HG03045 (cell line): ENCODE measurements at regions not wholly inside any gene's neighbourhood (a gene's known extent, or its start where the extent isn't known, plus 50 kb on each side); places are given as distances from the start of the nearest gene placed in this dataset.
"Not testable (repeated sequence)": the region's sequence is repeated elsewhere in the genome, so short reads cannot be mapped to it uniquely, and the experiment has no call there.

ENCODE experiments used
- ATAC-seq: cut with Tn5 transposase; IDR thresholded peaks from one replicate; pipeline ENCODE4 v1.9.1; 2021; ENCODE audit warnings: mild to moderate bottlenecking, moderate library complexity; ENCODE audit not compliant: unreplicated experiment

- no peak for ATAC-seq
These were observed 114.1 kb downstream of the GXYLT1 start for GRCh38 chr12:42030588-42030987.

GRCh38 chr12:42027546-42027945 lies 117.1 kb downstream of the GXYLT1 start:
- ATAC-seq: no peak

DNA sequence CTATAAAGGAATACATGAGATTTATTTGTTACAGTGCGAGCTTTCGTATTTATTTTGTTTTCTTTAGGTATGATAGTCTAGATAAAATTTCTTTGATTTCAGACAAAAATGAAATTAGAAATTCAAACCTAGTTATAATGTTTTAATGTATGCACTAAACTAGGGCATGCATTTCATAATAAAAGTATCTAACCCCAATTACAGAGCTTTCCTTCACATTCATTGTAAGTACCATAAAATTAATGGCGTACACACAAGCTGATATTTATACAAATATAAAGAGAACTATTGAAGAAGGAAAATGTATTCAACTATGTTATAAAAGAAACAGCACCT lies 120.2 kb downstream of the GXYLT1 start:
- ATAC-seq: no peak

DNA sequence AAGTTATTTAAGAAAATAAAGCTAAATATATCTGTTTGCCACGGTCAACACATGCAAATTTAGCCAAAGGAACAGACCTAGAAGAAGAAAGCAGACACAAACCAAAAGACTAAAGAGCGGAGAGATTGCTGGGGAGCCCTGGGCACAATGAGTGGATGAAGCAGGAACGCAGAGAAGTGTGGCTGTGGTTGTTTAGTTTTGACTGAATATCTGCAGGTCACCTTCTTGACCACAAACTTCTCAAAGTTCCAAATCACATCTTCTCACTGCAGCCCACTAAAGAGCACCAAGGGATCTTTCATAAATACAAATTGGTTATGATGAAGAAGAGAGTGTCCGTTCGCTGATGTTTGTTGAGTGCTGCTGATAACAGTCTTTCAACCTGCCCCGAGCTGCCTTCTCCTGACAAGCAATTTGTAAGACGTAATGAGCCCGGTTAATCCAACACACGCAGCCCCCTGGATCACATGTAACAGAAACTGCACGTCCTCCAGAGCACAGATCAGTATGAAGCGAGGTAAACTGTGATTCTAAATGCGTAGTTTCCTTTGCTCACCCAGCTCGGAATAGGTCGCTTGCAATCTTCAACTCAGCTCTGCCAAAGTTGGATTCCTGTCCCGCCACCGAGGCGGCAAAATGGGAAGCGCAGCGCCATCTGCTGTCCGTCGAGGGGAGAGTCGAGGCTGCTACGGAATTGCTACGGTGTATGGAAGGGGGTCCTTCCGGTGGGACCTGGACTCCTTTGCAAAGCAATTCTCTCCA lies 120.8 kb downstream of the GXYLT1 start:
- peak; percentile 71 for ATAC-seq

DNA sequence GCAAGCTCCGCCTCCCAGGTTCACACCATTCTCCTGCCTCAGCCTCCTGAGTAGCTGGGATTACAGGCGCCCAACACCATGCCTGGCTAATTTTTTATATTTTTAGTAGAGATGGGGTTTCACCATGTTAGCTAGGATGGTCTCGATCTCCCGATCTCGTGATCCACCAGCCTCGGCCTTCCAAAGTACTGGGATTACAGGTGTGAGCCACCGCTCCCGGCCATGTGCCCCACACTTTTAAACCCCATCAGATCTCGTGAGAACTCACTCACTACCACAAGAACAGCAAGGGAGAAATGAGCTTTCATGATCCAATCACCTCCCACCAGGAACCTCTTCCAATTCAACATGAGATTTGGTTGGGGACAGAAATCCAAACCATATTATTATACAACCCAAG lies 122.7 kb downstream of the GXYLT1 start:
- not testable (repeated sequence) for ATAC-seq

GRCh38 chr12:42021469-42021868 lies 123.2 kb downstream of the GXYLT1 start:
- ATAC-seq: no peak

- ATAC-seq: no peak
These were observed 124.4 kb downstream of the GXYLT1 start for GRCh38 chr12:42020226-42020625.

DNA sequence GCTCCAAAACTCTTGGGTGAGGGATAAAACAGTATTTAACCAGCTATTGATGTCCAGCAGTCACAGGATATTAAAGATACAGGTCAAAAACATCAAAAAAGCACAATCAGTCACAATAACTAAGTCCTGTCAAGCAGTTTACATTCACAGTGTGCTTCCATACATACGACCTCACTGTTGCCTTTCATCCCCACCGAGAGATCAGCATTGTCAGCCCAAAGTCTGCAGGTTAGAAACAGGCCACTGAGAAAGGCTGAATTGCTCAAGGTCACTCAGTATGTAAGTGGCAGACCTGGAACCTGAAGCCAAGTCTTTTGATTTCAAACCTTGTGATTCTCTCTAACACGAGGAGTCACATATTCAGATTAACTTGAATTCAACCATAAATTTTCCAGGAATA lies 124.9 kb downstream of the GXYLT1 start:
- ATAC-seq: no peak

- no peak for ATAC-seq
These were observed 127.6 kb downstream of the GXYLT1 start for GRCh38 chr12:42017051-42017450.

GRCh38 chr12:42015051-42015461 lies 129.6 kb downstream of the GXYLT1 start:
- no peak for ATAC-seq

DNA sequence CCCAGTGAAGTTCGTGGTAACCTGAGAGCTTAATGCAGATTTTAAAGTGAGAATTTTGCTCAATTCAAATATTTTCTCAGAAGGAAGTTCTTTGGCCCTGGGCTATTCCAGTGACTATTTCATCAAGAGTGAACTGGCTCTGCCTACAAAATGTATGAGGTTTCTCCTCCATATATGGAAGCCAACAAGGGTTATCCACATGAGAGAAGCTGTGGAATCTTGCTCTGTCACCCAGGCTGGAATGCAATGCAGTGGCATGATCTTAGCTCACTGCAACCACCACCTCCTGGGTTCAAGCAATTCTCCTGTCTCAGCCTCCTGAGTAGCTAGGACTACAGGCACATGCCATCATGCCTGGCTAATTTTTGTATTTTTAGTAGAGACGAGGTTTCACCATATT lies 132.2 kb downstream of the GXYLT1 start:
- ATAC-seq: not testable (repeated sequence)

DNA sequence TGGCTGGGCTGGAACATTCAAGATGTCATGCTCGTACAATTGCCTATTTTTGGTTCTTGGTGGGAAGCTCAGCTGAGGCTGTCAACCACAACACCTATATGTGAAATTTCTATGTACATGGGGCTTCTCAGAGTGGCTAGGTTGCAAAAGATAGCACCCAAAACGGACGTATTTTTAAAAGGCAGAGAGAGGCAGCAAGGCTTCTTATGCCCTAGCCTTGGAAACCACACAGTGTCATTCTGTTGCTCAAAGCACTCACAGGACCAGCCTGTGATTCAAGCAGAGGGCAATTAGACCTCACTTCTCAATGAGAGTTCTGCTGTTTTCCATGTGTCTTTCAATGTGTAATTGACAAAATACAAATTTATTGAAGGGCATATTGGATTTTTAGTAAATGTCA lies 134.0 kb downstream of the GXYLT1 start:
- ATAC-seq: no peak

DNA sequence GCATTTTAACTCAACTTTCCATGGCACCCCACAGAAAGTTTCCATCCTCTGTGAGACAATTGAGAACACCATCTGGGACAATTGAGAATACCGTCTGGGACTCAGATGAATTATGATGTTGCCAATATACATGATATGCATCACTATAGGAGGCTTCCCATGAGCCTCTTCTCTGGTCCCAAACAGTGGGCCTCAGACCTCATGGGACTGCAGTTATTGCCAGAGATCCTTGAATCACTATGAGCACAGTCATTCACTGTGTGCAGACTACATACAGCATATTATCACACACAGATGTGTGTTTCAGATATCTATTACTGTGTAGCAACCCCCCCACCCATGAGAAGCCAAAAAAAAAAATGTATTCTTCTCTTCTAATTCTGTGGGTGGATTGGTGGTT lies 134.4 kb downstream of the GXYLT1 start:
- ATAC-seq: no peak

DNA sequence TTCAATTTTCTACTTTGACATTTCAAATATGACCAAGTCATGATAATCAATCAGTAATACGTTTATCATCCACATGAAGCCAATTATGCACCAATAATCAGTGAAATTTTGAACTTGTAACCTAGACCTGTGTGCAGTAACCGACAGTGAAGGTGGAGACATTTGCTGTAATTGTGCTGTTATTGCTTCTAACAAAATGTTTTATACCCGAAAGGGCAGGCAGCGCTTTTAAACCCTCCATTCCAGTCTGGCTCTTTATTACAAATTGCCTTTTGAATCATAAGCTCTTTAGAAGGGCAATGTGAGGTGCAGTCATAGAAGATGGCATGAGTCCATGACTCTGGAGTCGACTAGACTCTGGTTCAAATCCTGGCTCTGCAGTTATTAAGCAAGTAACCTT lies 135.7 kb downstream of the GXYLT1 start:
- ATAC-seq: no peak

GRCh38 chr12:42003031-42003430 lies 141.6 kb downstream of the GXYLT1 start:
- ATAC-seq: no peak

- no peak for ATAC-seq
These were observed 142.1 kb downstream of the GXYLT1 start for GRCh38 chr12:42002563-42002962.

GRCh38 chr12:41998436-41998835 lies 146.2 kb downstream of the GXYLT1 start:
- ATAC-seq: no peak

DNA sequence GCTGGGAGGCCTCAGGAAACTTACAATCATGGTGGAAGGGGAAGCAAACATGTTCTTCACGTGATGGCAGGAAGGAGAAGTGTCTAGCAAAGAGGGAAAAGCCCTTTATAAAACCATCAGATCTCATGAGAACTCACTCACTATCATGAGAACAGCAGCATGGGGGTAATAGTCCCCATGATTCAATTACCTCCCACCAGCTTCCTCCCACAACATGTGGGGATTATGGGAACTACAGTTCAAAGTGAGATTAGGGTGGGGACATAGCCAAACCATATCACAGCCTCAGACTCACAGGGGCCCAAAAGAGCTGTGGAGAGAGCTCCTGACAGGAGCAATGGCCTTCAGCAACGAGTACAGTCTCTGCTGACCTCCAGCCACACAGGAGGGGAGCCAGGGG lies 151.4 kb downstream of the GXYLT1 start:
- ATAC-seq: no peak

- no peak for ATAC-seq
These were observed 151.9 kb downstream of the GXYLT1 start for GRCh38 chr12:41992692-41993215.

GRCh38 chr12:41992022-41992421 lies 152.7 kb downstream of the GXYLT1 start:
- ATAC-seq: no peak

- ATAC-seq: no peak
These were observed 156.0 kb downstream of the GXYLT1 start for GRCh38 chr12:41988715-41989114.

DNA sequence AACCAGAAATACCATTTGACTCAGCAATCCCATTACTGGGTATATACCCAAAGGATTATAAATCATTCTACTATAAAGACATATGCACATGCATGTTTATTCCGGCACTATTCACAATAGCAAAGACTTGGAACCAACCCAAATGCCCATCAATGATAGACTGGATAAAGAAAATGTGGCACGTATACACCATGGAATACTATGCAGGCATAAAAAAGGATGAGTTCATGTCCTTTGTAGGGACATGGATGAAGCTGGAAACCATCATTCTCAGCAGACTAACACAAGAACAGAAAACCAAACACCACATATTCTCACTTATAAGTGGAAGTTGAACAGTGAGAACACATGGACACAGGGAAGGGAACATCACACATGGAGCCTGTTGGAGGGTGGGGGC lies 158.2 kb downstream of the GXYLT1 start:
- ATAC-seq: not testable (repeated sequence)

- ATAC-seq: no peak
These were observed 160.8 kb downstream of the GXYLT1 start for GRCh38 chr12:41983856-41984255.
